Central memory CD4-positive, alpha-beta T cell (primary cell): ENCODE measurements at regions not wholly inside any gene's neighbourhood (a gene's known extent, or its start where the extent isn't known, plus 50 kb on each side); places are given as distances from the start of the nearest gene placed in this dataset.
"Not testable (repeated sequence)": the region's sequence is repeated elsewhere in the genome, so short reads cannot be mapped to it uniquely, and the experiment has no call there.

ENCODE experiments used
- DNase-seq: peaks from one replicate; pipeline ENCODE4 v3.0.0; 2022

GRCh38 chr13:43946281-43946680 is 66.6 kb downstream of the LACC1 start:
- no peak for DNase-seq

GRCh38 chr13:43947897-43948458 is 68.3 kb downstream of the LACC1 start:
- no peak for DNase-seq

GRCh38 chr13:43953370-43953769 is 73.7 kb downstream of the LACC1 start:
- no peak for DNase-seq

GRCh38 chr13:43956975-43957374 is 77.3 kb downstream of the LACC1 start:
- DNase-seq = not testable (repeated sequence)

- no peak for DNase-seq
Measured at GRCh38 chr13:43959291-43959690, 79.6 kb downstream of the LACC1 start.

GRCh38 chr13:43961909-43962308 is 82.2 kb downstream of the LACC1 start:
- no peak for DNase-seq

GRCh38 chr13:43963726-43964125 is 84.0 kb downstream of the LACC1 start:
- no peak for DNase-seq

GRCh38 chr13:43964698-43965458 is 85.2 kb downstream of the LACC1 start:
- DNase-seq = no peak

- DNase-seq = no peak
Measured at GRCh38 chr13:43965459-43965845, 85.7 kb downstream of the LACC1 start.

GRCh38 chr13:43968251-43968942 is 88.7 kb downstream of the LACC1 start:
- DNase-seq = not testable (repeated sequence)

GRCh38 chr13:43968943-43969690 is 89.4 kb downstream of the LACC1 start:
- not testable (repeated sequence) for DNase-seq

- DNase-seq = not testable (repeated sequence)
Measured at GRCh38 chr13:43969919-43970318, 90.2 kb downstream of the LACC1 start.

GRCh38 chr13:43970520-43971242 is 91.0 kb downstream of the LACC1 start:
- not testable (repeated sequence) for DNase-seq

- DNase-seq = not testable (repeated sequence)
Measured at GRCh38 chr13:43971324-43971723, 91.6 kb downstream of the LACC1 start.

GRCh38 chr13:43977911-43978310 is 98.2 kb downstream of the LACC1 start:
- no peak for DNase-seq

- DNase-seq = no peak
Measured at GRCh38 chr13:43978688-43979087, 99.0 kb downstream of the LACC1 start.

GRCh38 chr13:43979492-43979891 is 99.8 kb downstream of the LACC1 start:
- DNase-seq = no peak

GRCh38 chr13:43980587-43980986 is 100.9 kb downstream of the LACC1 start:
- no peak for DNase-seq

GRCh38 chr13:43981091-43981490 is 101.4 kb downstream of the LACC1 start:
- no peak for DNase-seq

GRCh38 chr13:43981512-43982301 is 102.0 kb downstream of the LACC1 start:
- DNase-seq = no peak

GRCh38 chr13:43983373-43983772 is 103.7 kb downstream of the LACC1 start:
- DNase-seq = no peak

GRCh38 chr13:43984292-43984691 is 104.6 kb downstream of the LACC1 start:
- DNase-seq = no peak
